Heart left ventricle (tissue), 16 donors: ENCODE measurements at regions not wholly inside any gene's neighbourhood (a gene's known extent, or its start where the extent isn't known, plus 50 kb on each side); places are given as distances from the start of the nearest gene placed in this dataset.
A peak's percentile ranks its signal among the peaks of the same experiment; 100 is the strongest.

Experiments
- ATAC-seq, 4 donors: fragments of 200-7000 bp; cut with Tn5 transposase; one replicate each; pipeline ENCODE4 v1.9.1; 2020 to 2022; ENCODE audit warnings: moderate library complexity in 4 of 4, mild to moderate bottlenecking in 3 of 4, moderate number of reproducible peaks in 1 of 4
- DNase-seq, 5 donors: peaks; one replicate each; pipeline ENCODE4 v3.0.0-alpha.2; 2020
- H3K27ac ChIP-seq, 12 donors: fragments of 200-600 bp; sonication (generic) in 4 of 12; one replicate each; pipeline versions ENCODE4 v1.5.0 to v1.8.0; 2016 to 2022; ENCODE audit warnings: mild to moderate bottlenecking in 2 of 12
- H3K27me3 ChIP-seq, 9 donors: fragments of 200-600 bp; sonication (generic) in 2 of 9; one replicate each; pipeline versions ENCODE4 v1.5.1 to v1.8.0; 2016 to 2022; ENCODE audit warnings: mild to moderate bottlenecking in 3 of 9
- H3K36me3 ChIP-seq, 9 donors: fragments of 200-600 bp; sonication (generic) in 2 of 9; one replicate each; pipeline versions ENCODE4 v1.5.0 to v1.8.0; 2018 to 2022; ENCODE audit warnings: mild to moderate bottlenecking in 2 of 9
- H3K4me1 ChIP-seq, 12 donors: fragments of 200-600 bp; sonication (generic) in 4 of 12; one replicate each; pipeline versions ENCODE4 v1.5.0 to v1.8.0; 2016 to 2022; ENCODE audit warnings: mild to moderate bottlenecking in 3 of 12
- H3K4me3 ChIP-seq, 12 donors: fragments of 200-600 bp; sonication (generic) in 4 of 12; one replicate each; pipeline versions ENCODE4 v1.5.0 to v1.8.0; 2017 to 2022; ENCODE audit warnings: mild to moderate bottlenecking in 9 of 12, moderate library complexity in 4 of 12
- H3K9me3 ChIP-seq, 12 donors: fragments of 200-600 bp; sonication (generic) in 4 of 12; one replicate each; pipeline versions ENCODE4 v1.5.0 to v1.8.0; 2016 to 2022; ENCODE audit warnings: mild to moderate bottlenecking in 1 of 12
- CTCF ChIP-seq, 12 donors: fragments of 200-600 bp; sonication (generic) in 4 of 12; IDR thresholded peaks; one replicate each; pipeline versions ENCODE4 v1.5.0 to v1.8.0; 2018 to 2022; ENCODE audit warnings: antibody characterized with exemption in 12 of 12, mild to moderate bottlenecking in 5 of 12
- POLR2A ChIP-seq, 2 donors: fragments of 450-650 bp; IDR thresholded peaks; one replicate each; pipeline ENCODE4 v1.6.1; 2017; ENCODE audit warnings: antibody characterized with exemption in 2 of 2, mild to moderate bottlenecking in 2 of 2, moderate library complexity in 2 of 2
- WGBS, 4 donors: extraction: QIAGEN DNeasy Blood & Tissue Kit in 2 of 4; methylation state at CpG; one replicate each; pipeline versions ENCODE4 v1.1.5 to v1.1.7; 2013 to 2018; 5-methylcytosine and 5-hydroxymethylcytosine counted together
- intact Hi-C, 10 donors: fragments of 100-400 bp; cut with DNase I; formaldehyde crosslinking; loops; one replicate each; pipeline versions ENCODE4 v1.11.1 to v1.14.2; 2022
- donor health status: ischemic (EF 13 %, LVEDD 7.1; RV severe dilation, severe dysfunction).
- donor health status: healthy with polysubstance abuse.
- donor health status: DM: no; HTN: yes; CAD: no.
- donor health status: DM: no; HTN: no; CAD: no.
- donor health status: ischemic (EF 25% LVEDD 6.9; RV normal size, moderate dysfunction).
- donor health status: ischemic (EF 25% LVEDD 5.7; RV mildly dilated, moderate dysfunction).
- donor health status: healthy.
- donor health status: DM: yes; HTN: yes; CAD: no.
- donor health status: ischemic (EF 35%, LVEDD 5.7; RV mildly dilated, moderate dysfunction).
- donor health status: nonischemic (EF 11% LVEDD 7.7; RV severe dilation, severe dysfunction).
- donor health status: DM: yes; HTN: yes; CAD: no.
- donor health status: PGD.
- donor health status: ischemic (EF 29% LVEDD 5.4; RV normal size, mild dysfunction).
- donor health status: nonischemic (EF 23%, LVEDD 6.1; RV moderate dilation, normal function).

- TF ChIP-seq CTCF (IDR thresholded peaks at IDR 0.05) (no peak), POLR2A (IDR thresholded peaks at IDR 0.05) (no peak)
These were observed 627.4 kb downstream of the CDH26 start for GRCh38 chr20:60585651-60586050.

GRCh38 chr20:60586269-60587050, 628.2 kb downstream of the CDH26 start:
- Histone ChIP-seq H3K36me3 (no peaks in the 10 kb centered on the region), H3K4me1 (no peaks in the 10 kb centered on the region), H3K9me3 (no peaks in the 10 kb centered on the region), H3K27me3 (peaks cover 0 to 4% (median 0%) of the 10 kb centered on the region in 9 donors), H3K4me3 (no peak overlapping the region), H3K27ac (no peak overlapping the region)
- peak in 3 of 4 donors; percentile 31 to 48 (median 42) for ATAC-seq
- intact Hi-C loops: no loop called here
- WGBS, 4 donors: 27 to 45% (median 34%) methylated on average over 11 of the region's 11 CpGs
- no peak for TF ChIP-seq POLR2A (IDR thresholded peaks at IDR 0.05)
- no peak for TF ChIP-seq CTCF (IDR thresholded peaks at IDR 0.05)
- DNase-seq: peak in 4 of 5 donors; percentile 12 to 51 (median 28)

More at GRCh38 chr20:60585651-60586050, 627.4 kb downstream of the CDH26 start:
- Histone ChIP-seq H3K9me3 (no peaks in the 10 kb centered on the region), H3K27me3 (no peaks in the 10 kb centered on the region), H3K36me3 (no peaks in the 10 kb centered on the region), H3K4me1 (no peaks in the 10 kb centered on the region), H3K4me3 (no peak overlapping the region), H3K27ac (no peak overlapping the region)
- intact Hi-C loops: no loop called here
- 78 to 83% (median 78%) methylated on average over 4 of the region's 4 CpGs for WGBS, 4 donors
- ATAC-seq (no peak), DNase-seq (no peak)

- H3K27me3 ChIP-seq: peaks cover 0 to 8% (median 0%) of the 10 kb centered on the region in 9 donors
- no peak for ATAC-seq
- no peaks in the 10 kb centered on the region for H3K36me3 ChIP-seq
- 82 to 89% (median 84%) methylated on average over 4 of the region's 4 CpGs for WGBS, 4 donors
- no peak for TF ChIP-seq POLR2A (IDR thresholded peaks at IDR 0.05)
- no peak for TF ChIP-seq CTCF (IDR thresholded peaks at IDR 0.05)
- H3K9me3 ChIP-seq: no peaks in the 10 kb centered on the region
- no peak overlapping the region for H3K27ac ChIP-seq
- no peak for DNase-seq
- H3K4me1 ChIP-seq: no peaks in the 10 kb centered on the region
- intact Hi-C loops: loop anchor here in 1 of 10 donors (2.0 kb wide), 1 partner anchor 39 kb away; no protein-coding TSS in a partner anchor
- no peak overlapping the region for H3K4me3 ChIP-seq
These were observed 629.8 kb downstream of the CDH26 start for GRCh38 chr20:60587986-60588385.

GRCh38 chr20:60589623-60590022, 631.4 kb downstream of the CDH26 start:
- H3K4me1 ChIP-seq: no peaks in the 10 kb centered on the region
- H3K4me3 ChIP-seq: no peak overlapping the region
- DNase-seq (no peak), ATAC-seq (no peak)
- 14 to 34% (median 22%) methylated on average over 3 of the region's 3 CpGs for WGBS, 4 donors
- no peak overlapping the region for H3K27ac ChIP-seq
- intact Hi-C loops: loop anchor here in 1 of 10 donors (2.0 kb wide), 1 partner anchor 37 kb away; no protein-coding TSS in a partner anchor
- no peaks in the 10 kb centered on the region for H3K36me3 ChIP-seq
- H3K27me3 ChIP-seq: peaks cover 0 to 8% (median 0%) of the 10 kb centered on the region in 9 donors
- TF ChIP-seq POLR2A (IDR thresholded peaks at IDR 0.05): no peak
- no peak for TF ChIP-seq CTCF (IDR thresholded peaks at IDR 0.05)
- H3K9me3 ChIP-seq: no peaks in the 10 kb centered on the region
